GM12865 (cell line): ENCODE measurements at regions not wholly inside any gene's neighbourhood (a gene's known extent, or its start where the extent isn't known, plus 50 kb on each side); places are given as distances from the start of the nearest gene placed in this dataset.

ENCODE experiments used
- DNase-seq: peaks from one replicate; pipeline ENCODE4 v3.0.0; 2010; ENCODE audit warnings: low read depth
- H3K4me3 ChIP-seq: 2 replicates; pipeline ENCODE4 v1.5.1; 2011; ENCODE audit warnings: mild to moderate bottlenecking, low read depth, low read length, control low read depth
- TF ChIP-seq, protein P1 (sequence below): IDR thresholded peaks from 2 replicates; pipeline ENCODE4 v1.5.1; 2011; ENCODE audit warnings: low read length, control low read depth, low read depth, inconsistent platforms; ENCODE audit not compliant: insufficient read depth; ENCODE audit errors: missing control alignments

DNA sequence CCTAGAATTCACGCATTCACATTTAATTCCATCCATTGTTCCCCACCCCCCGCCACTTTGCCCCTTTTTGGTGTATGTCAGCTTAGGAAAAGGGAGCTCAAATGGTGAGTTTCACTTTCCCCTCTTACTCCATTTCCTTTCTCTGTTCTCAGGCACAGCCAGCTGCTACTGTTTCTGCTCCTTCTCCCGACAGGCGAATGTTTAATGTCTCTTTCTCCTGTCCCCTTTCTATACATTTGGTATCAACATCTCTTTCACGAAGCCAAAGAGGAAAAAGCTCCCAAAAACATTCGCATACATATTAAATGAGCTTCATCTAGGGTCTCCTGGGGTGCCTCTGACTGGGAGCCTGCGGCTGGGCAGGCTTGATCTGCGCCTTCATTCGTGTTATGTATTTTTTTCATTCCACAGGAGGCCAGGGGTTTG, 124.2 kb upstream of the SATB2 start:
- H3K4me3 ChIP-seq: no peak overlapping the region
- DNase-seq: no peak
- TF ChIP-seq, protein P1, sequence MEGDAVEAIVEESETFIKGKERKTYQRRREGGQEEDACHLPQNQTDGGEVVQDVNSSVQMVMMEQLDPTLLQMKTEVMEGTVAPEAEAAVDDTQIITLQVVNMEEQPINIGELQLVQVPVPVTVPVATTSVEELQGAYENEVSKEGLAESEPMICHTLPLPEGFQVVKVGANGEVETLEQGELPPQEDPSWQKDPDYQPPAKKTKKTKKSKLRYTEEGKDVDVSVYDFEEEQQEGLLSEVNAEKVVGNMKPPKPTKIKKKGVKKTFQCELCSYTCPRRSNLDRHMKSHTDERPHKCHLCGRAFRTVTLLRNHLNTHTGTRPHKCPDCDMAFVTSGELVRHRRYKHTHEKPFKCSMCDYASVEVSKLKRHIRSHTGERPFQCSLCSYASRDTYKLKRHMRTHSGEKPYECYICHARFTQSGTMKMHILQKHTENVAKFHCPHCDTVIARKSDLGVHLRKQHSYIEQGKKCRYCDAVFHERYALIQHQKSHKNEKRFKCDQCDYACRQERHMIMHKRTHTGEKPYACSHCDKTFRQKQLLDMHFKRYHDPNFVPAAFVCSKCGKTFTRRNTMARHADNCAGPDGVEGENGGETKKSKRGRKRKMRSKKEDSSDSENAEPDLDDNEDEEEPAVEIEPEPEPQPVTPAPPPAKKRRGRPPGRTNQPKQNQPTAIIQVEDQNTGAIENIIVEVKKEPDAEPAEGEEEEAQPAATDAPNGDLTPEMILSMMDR: no peak

DNA sequence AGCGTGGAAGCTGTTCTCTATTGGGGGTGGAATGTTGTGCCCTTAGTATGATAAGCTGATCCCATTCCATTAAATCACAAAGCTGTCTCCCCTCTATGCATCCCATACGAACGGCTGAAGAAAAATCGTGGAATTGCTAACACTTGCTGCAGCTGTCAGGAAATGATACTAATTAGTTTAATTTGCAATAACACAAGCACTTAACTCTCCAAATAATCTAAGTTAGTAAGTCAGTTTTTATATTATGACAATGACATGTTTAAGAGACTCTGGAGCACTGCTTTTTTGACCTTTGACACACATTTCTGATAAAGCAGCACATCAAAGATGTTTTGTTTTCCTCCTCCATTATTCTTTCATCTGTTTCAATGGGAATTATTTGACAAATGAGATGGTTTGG, 123.7 kb upstream of the SATB2 start:
- TF ChIP-seq, protein P1: no peak
- no peak overlapping the region for H3K4me3 ChIP-seq

DNA sequence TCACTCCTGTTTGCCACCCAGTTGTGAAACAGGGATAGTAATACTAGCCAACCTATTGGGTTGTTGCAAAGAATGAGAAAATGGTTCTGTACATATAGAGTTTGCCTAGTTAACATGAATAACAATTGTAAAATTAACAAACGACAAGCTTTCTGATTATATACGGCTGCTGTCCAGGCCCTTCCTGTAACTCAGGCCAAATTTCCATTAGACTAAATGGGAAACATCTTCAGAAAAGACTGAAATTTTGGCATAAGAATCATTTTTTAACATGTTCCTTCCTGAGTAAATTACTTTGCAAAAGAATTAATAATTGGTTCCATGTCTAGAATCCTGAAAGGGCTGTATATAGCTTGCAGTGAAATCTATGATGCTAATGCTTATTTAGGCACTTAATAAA, 117.7 kb upstream of the SATB2 start:
- no peak overlapping the region for H3K4me3 ChIP-seq
- no peak for DNase-seq
- TF ChIP-seq, protein P1: no peak

More for the DNA sequence above, 123.7 kb upstream of the SATB2 start:
- no peak for DNase-seq

DNA sequence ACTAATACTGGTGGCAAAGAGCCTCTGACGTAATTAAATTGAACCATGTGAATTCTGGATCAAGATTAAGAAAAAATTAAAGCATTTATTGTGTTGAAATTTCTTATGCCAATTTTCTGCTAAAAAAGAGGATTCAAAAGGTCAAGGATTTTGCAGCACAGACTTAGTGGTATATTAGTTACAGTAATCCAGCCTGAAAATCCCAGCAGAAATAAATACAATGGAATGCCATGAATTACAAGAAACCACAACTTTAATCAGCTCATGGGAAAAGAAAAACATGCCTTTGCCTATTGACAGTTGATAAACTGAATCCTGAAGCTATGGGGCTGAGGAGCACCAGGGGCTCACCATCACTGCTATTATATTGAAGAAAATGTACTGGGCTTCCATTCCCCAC, 114.8 kb upstream of the SATB2 start:
- no peak for DNase-seq
- H3K4me3 ChIP-seq: no peak overlapping the region
- TF ChIP-seq, protein P1: no peak

DNA sequence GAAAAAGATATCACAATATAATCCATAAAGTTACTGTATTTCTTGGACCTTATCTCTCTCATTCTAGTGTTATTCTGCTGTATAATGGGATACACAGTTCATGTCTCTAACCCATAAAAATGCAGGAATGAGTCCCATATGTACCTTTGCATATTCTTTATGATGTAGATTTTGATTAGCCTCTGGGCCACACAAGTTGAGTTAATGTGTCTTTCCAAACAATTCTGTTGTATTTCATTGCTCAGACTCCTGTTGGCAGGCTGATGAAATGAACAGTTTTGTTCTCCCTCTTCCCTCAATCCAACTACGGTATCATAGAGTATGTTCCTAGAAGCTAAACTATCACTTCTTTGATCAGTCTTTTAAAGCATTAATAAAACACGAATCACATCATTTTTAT, 113.2 kb upstream of the SATB2 start:
- TF ChIP-seq, protein P1: no peak
- no peak for DNase-seq
- no peak overlapping the region for H3K4me3 ChIP-seq

DNA sequence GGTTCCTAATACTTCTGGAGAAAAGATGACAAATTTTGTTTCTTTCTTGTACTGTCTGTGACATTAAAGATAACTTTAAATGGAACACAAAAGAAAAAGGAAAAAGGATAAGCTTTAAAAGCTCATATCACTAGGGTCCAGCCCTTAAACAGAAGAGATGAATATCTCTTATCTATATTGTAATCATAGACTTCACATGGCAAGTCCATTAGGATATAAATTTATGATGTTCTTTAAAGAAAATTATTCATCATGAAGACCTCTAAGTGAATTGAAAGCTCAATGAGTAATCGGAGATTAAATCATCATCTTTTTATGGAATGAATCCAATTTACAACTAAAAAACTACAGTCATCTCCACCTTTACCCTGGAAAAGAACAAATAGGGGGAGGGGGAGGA, 111.6 kb upstream of the SATB2 start:
- no peak for DNase-seq
- TF ChIP-seq, protein P1: no peak
- H3K4me3 ChIP-seq: no peak overlapping the region

DNA sequence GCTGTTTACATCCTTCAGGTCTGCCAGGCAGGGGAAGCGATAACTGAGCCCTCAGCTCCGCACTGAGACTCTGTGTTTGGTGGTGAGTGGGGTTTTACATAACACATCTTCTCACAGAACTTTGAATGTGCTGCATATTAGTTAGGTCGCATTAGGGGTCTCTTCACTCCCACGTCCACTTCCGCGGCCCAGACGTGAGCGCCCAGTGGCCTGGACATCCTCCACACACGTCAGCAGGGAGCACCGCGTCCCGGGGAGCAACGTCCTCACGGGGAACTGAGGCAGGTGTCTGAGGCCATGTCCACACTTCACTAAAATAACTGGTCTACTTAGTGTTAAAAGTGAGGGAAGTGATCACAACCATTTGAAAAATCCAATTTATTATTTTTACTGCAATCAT, 100.4 kb upstream of the SATB2 start:
- no peak overlapping the region for H3K4me3 ChIP-seq
- TF ChIP-seq, protein P1: no peak
- no peak for DNase-seq
